HepG2 (cell line): ENCODE measurements at regions not wholly inside any gene's neighbourhood (a gene's known extent, or its start where the extent isn't known, plus 50 kb on each side); places are given as distances from the start of the nearest gene placed in this dataset.

ENCODE experiments used
- ARID5B ChIP-seq: IDR thresholded peaks from 2 replicates; pipeline ENCODE4 v1.4.0; 2020; ENCODE audit warnings: mild to moderate bottlenecking, missing genetic modification reagents
- CTCF ChIP-seq: sonication (generic); formaldehyde crosslinking; IDR thresholded peaks from 2 replicates; pipeline ENCODE4 v1.5.0; 2020; ENCODE audit warnings: mild to moderate bottlenecking, missing genetic modification reagents, moderate library complexity
- DRAP1 ChIP-seq: IDR thresholded peaks from 2 replicates; pipeline ENCODE4 v1.6.1; 2016; ENCODE audit warnings: missing genetic modification reagents, missing compliant biosample characterization
- HMG20A ChIP-seq: IDR thresholded peaks from 2 replicates; pipeline ENCODE4 v1.6.1; 2016; ENCODE audit warnings: borderline replicate concordance
- HNRNPUL1 ChIP-seq: fragments of 200-400 bp; formaldehyde crosslinking; IDR thresholded peaks from 2 replicates; pipeline ENCODE4 v1.6.1; 2017; ENCODE audit warnings: low read depth, mild to moderate bottlenecking, low read length, moderate library complexity
- HOXD1 ChIP-seq: sonication (generic); formaldehyde crosslinking; IDR thresholded peaks from 2 replicates; pipeline ENCODE4 v1.5.0; 2020; ENCODE audit warnings: missing genetic modification reagents
- IRF2 ChIP-seq: IDR thresholded peaks from 2 replicates; pipeline ENCODE4 v1.6.1; 2018; ENCODE audit warnings: missing genetic modification reagents, missing compliant biosample characterization
- KLF16 ChIP-seq, 2 experiments: sonication (generic) in 1 of 2; formaldehyde crosslinking in 1 of 2; IDR thresholded peaks; 2 replicates each; pipeline versions ENCODE4 v1.6.1 to v1.8.0; 2016 to 2023; ENCODE audit warnings: missing genetic modification reagents in 2 of 2, missing compliant biosample characterization in 1 of 2
- MYC ChIP-seq: sonication (generic); formaldehyde crosslinking; IDR thresholded peaks from 2 replicates; pipeline ENCODE4 v1.9.0; 2021; ENCODE audit warnings: missing genetic modification reagents, borderline replicate concordance
- NR2C2 ChIP-seq: sonication (generic); formaldehyde crosslinking; IDR thresholded peaks from 2 replicates; pipeline ENCODE4 v1.4.0; 2020; ENCODE audit warnings: missing genetic modification reagents, mild to moderate bottlenecking, moderate library complexity, borderline replicate concordance
- NR2F1 ChIP-seq, 2 experiments: fragments of 450-650 bp in 1 of 2; formaldehyde crosslinking in 1 of 2; IDR thresholded peaks; 2 replicates each; pipeline versions ENCODE4 v1.5.0 to v1.6.1; 2016 to 2020; ENCODE audit warnings: mild to moderate bottlenecking in 1 of 2, missing compliant biosample characterization in 1 of 2, missing genetic modification reagents in 1 of 2, moderate library complexity in 1 of 2
- RAD51 ChIP-seq: fragments of 450-650 bp; IDR thresholded peaks from 2 replicates; pipeline ENCODE4 v1.6.1; 2016; ENCODE audit warnings: borderline replicate concordance
- RFX5 ChIP-seq: IDR thresholded peaks from 2 replicates; pipeline ENCODE4 v1.6.1; 2011; ENCODE audit warnings: low read depth, low read length, improper control_type of control experiment
- SAFB2 ChIP-seq: sonication (generic); formaldehyde crosslinking; IDR thresholded peaks from 2 replicates; pipeline ENCODE4 v1.5.1; 2020; ENCODE audit warnings: missing genetic modification reagents, low read depth, mild to moderate bottlenecking, borderline replicate concordance
- TOPORS ChIP-seq: sonication (generic); formaldehyde crosslinking; IDR thresholded peaks from 2 replicates; pipeline ENCODE4 v1.8.0; 2023; ENCODE audit warnings: mild to moderate bottlenecking, missing genetic modification reagents
- TP53 ChIP-seq: sonication (generic); formaldehyde crosslinking; conservative IDR thresholded peaks from 2 replicates; pipeline ENCODE4 v1.4.0; 2020; ENCODE audit warnings: missing genetic modification reagents
- YEATS2 ChIP-seq: sonication (generic); formaldehyde crosslinking; IDR thresholded peaks from 2 replicates; pipeline ENCODE4 v1.4.0; 2020; ENCODE audit warnings: missing genetic modification reagents, borderline replicate concordance
- ZBTB25 ChIP-seq: IDR thresholded peaks from 2 replicates; pipeline ENCODE4 v1.6.1; 2018; ENCODE audit warnings: missing genetic modification reagents
- ZNF546 ChIP-seq: sonication (generic); formaldehyde crosslinking; conservative IDR thresholded peaks from 2 replicates; pipeline ENCODE4 v1.8.1; 2023; ENCODE audit warnings: mild to moderate bottlenecking, missing genetic modification reagents
- ZNF770 ChIP-seq: sonication (generic); formaldehyde crosslinking; IDR thresholded peaks from 2 replicates; pipeline ENCODE4 v1.5.0; 2020; ENCODE audit warnings: mild to moderate bottlenecking, missing genetic modification reagents
- ZNF83 ChIP-seq: sonication (generic); formaldehyde crosslinking; IDR thresholded peaks from 2 replicates; pipeline ENCODE4 v1.4.0; 2020; ENCODE audit warnings: missing genetic modification reagents, mild to moderate bottlenecking, borderline replicate concordance

- peak; percentile 19; the same call in 1 of the 2 replicates for TF ChIP-seq ARID5B (CRISPR knock-in tag)
- TF ChIP-seq ZNF83 (CRISPR knock-in tag) = no peak
- no peak for TF ChIP-seq SAFB2 (CRISPR knock-in tag)
- TF ChIP-seq NR2C2 (CRISPR knock-in tag) = no peak
- TF ChIP-seq NR2F1 (CRISPR knock-in tag; IDR thresholded peaks at IDR 0.05) = no peak
- TF ChIP-seq TP53 (CRISPR knock-in tag) = no peak
- peak; percentile 83 for TF ChIP-seq CTCF (CRISPR knock-in tag)
- peak; percentile 37; the same call in 1 of the 2 replicates for TF ChIP-seq YEATS2
- TF ChIP-seq KLF16 (CRISPR knock-in tag; IDR thresholded peaks at IDR 0.05) = peak in 1 of 2 experiments; percentile 49; a peak in 1 of 4 replicates
- TF ChIP-seq ZBTB25 (CRISPR knock-in tag) = peak; percentile 68
- TF ChIP-seq ZNF770 = no peak
- TF ChIP-seq IRF2 = 0 out of 2 replicates have a peak, but pooled peaks have one; percentile 18
- TF ChIP-seq ZNF546 (CRISPR knock-in tag) = no peak
- TF ChIP-seq RFX5 = no peak
- peak; percentile 18; the same call in 1 of the 2 replicates for TF ChIP-seq RAD51
- peak; percentile 29; the same call in 1 of the 2 replicates for TF ChIP-seq DRAP1 (CRISPR knock-in tag)
- TF ChIP-seq HNRNPUL1 = no peak
- TF ChIP-seq HOXD1 (CRISPR knock-in tag) = no peak
- no peak for TF ChIP-seq MYC (CRISPR knock-in tag)
- TF ChIP-seq TOPORS (CRISPR knock-in tag) = no peak
- no peak for TF ChIP-seq HMG20A (CRISPR knock-in tag)
Measured at GRCh38 chr6:797479-798077, 104.6 kb upstream of the EXOC2 start (continued).
